GM18499 (cell line): ENCODE measurements at regions not wholly inside any gene's neighbourhood (a gene's known extent, or its start where the extent isn't known, plus 50 kb on each side); places are given as distances from the start of the nearest gene placed in this dataset.
A peak's percentile ranks its signal among the peaks of the same experiment; 100 is the strongest.
"Not testable (repeated sequence)": the region's sequence is repeated elsewhere in the genome, so short reads cannot be mapped to it uniquely, and the experiment has no call there.

Experiments
- ATAC-seq: cut with Tn5 transposase; IDR thresholded peaks from one replicate; pipeline ENCODE4 v1.9.1; 2021; ENCODE audit warnings: moderate number of reproducible peaks; ENCODE audit not compliant: insufficient read depth, unreplicated experiment

GRCh38 chr3:17817973-17818372, 75.5 kb upstream of the TBC1D5 start:
- not testable (repeated sequence) for ATAC-seq

DNA sequence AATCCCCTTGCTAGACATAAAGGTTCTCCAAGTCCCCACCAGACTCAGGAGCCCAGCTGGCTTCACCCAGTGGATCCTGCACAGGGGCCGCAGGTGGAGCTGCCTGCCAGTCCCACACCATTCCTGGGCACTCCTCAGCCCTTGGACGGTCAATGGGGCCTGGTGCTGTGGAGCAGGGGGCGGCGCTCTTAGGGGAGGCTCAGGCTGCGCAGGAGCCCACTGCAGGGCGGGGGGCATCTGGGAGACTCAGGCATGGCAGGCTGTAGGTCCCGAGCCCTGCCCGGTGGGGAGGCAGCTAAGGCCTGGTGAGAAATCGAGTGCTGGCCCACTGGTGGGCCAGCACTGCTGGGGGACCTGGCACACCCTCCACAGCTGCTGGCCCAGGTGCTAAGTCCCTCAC, 75.1 kb upstream of the TBC1D5 start:
- ATAC-seq = no peak

- ATAC-seq = not testable (repeated sequence)
These were observed 74.4 kb upstream of the TBC1D5 start for GRCh38 chr3:17816839-17817238.

DNA sequence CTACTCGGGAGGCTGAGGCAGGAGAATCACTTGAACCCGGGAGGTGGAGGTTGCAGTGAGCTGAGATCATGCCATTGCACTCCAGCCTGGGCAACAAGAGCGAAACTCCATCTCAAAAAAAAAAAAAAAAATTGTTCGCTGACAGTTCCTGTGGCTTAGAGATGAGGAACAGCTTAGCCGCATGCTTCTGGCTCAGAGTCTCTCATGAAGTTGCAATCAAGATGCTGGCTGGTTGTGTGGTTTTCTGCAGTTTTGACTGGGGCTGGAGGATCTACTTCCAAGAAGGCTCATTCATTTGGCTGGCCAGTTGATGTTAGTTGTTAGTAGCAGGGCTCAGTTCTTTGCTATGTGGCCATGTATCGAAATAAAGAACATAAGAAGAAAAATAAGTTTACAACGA, 69.9 kb upstream of the TBC1D5 start:
- not testable (repeated sequence) for ATAC-seq

GRCh38 chr3:17811646-17812045, 69.2 kb upstream of the TBC1D5 start:
- no peak for ATAC-seq

DNA sequence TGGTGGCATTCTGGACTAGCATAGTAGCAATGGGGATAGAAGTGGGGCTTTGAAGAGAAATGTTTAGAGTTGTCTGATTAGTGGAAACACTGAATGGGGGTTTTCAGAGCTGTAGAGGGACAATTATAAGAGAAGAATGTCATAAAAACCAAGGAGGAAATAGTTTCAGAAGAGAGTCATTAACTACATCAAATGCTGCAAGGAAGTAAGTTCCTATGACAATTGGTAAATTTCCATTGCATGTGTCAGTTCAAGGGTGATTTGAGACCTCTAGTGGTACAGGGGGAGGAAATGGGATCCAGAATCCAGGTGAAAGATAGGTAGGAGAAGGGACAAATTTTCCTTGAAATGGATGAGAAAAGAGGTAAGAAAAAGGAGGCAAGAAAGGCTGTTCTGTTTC, 68.3 kb upstream of the TBC1D5 start:
- ATAC-seq = no peak

- no peak for ATAC-seq
These were observed 66.6 kb upstream of the TBC1D5 start for GRCh38 chr3:17808994-17809393.

- ATAC-seq = no peak
These were observed 64.4 kb upstream of the TBC1D5 start for GRCh38 chr3:17806876-17807275.

- no peak for ATAC-seq
These were observed 63.8 kb upstream of the TBC1D5 start for GRCh38 chr3:17806201-17806600.

GRCh38 chr3:17805461-17805940, 63.1 kb upstream of the TBC1D5 start:
- ATAC-seq = no peak

DNA sequence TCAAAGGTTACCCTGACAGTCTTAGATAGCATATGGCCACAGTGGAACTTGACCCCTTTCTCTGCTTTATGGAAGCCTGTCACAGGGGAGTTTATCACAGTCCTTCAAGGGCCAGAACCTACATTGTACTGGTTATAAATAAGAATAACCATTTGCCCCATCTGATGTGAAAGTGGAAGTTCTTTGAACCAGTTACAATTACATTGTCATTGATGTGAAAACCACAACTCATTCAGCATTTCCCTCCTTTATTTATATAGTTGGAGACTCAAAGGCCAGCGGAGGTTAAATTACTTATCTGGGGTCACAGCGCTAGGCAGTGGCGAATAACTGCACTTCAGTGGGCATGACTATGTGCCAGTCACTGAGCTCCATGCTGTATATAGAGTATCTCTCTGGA, 60.5 kb upstream of the TBC1D5 start:
- ATAC-seq = peak; percentile 72

- ATAC-seq = no peak
These were observed 58.7 kb upstream of the TBC1D5 start for GRCh38 chr3:17801131-17801530.

DNA sequence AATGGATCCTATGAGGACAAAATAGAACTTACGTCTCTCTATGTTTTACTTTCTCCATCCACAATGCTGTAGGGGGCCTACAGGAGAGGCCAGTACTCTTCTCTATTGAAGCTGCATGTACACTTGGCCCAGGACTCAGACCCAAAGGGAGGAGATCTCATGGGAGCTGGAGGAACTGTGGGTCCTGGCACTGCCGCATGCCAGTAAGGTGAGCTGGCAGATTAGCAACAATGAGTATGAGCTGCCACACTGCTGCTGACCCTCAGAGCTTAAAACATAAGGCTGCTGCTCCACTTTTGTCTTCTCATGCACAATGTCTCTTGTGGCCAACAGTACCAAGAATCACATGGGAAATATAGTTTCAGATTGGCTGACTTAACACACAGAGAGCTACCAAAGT, 57.8 kb upstream of the TBC1D5 start:
- no peak for ATAC-seq

DNA sequence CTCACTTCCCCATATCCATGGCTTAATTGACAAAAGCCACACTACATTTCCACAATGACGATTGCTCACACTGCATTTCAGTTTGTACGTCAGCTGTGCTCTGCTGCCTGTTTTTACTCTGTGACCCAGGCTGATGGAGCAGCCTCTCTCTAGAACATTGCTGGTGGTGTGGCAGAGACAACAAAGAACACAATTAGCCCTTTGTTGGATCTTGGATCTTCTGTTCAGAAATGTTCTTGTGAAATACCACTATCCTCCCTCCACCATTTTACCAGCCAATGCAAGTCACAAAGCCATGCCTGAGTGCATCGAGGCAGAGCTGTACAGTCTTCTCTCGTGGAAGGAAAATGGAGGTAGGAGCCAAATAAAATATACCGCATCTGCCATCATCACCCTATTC, 56.9 kb upstream of the TBC1D5 start:
- ATAC-seq = no peak

DNA sequence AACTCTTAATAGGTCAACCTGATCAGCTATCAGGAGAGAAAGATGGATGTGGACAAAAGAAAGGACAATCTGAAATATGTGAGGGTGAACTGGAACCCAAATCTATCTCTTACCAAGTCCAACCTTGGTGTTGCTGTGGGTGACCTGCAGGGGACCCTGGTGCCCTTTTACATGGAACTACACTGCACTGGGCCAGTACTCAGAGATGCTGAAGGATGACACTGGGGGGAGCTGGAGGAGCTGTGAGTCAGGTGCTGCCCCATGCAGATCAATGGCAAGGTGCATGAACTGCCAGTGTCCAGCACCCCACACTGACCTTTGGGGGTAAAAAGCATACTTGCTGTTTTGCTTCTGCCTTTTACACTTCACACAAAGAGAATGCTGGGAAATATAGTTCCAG, 55.6 kb upstream of the TBC1D5 start:
- no peak for ATAC-seq

GRCh38 chr3:17795711-17796110, 53.3 kb upstream of the TBC1D5 start:
- ATAC-seq = no peak

DNA sequence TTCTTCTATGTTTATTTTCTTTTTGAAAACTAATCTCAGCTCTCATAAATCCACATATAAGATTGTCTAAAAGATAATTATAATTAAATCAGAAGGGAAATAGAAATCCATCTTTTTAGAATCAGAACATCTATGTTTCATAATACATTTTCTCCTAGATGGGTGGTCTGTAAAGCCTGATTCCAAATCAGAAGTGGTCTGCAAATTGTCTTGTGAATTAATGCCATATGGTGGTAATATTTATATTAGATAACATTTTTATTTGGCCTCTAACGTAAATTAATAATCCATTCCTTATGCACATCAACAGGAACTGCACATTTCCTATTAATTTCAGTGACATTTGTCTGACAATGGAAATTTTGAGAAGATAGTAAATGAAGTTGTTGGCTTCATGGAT, 52.8 kb upstream of the TBC1D5 start:
- ATAC-seq = no peak

GRCh38 chr3:17793542-17794195, 51.2 kb upstream of the TBC1D5 start:
- no peak for ATAC-seq
